Activated B cell treated with CpG ODN at 0.5 μM for 24 hours (primary cell): ENCODE measurements at regions not wholly inside any gene's neighbourhood (a gene's known extent, or its start where the extent isn't known, plus 50 kb on each side); places are given as distances from the start of the nearest gene placed in this dataset.

Experiments
- ATAC-seq: fragments of 200-7000 bp; cut with Tn5 transposase; one replicate; pipeline ENCODE4 v1.10.0; 2021; ENCODE audit warnings: low read depth, mild to moderate bottlenecking, moderate library complexity
- CTCF ChIA-PET: fragments of 350-600 bp; sonication (Branson Sonifier 250); formaldehyde crosslinking; loops from one replicate; lab custom pipeline; 2021; ENCODE audit warnings: antibody characterized with exemption; lab: Charles Lee
- POLR2A ChIA-PET: fragments of 350-600 bp; sonication (Branson Sonifier 250); formaldehyde crosslinking; loops from one replicate; lab custom pipeline; 2021; ENCODE audit warnings: antibody characterized with exemption; lab: Charles Lee
- DNase-seq: peaks from one replicate; pipeline ENCODE4 v3.0.0; 2022
- H3K27ac Mint-ChIP-seq: one replicate; pipeline ENCODE4 v1.8.0; 2020; ENCODE audit warnings: mixed read lengths
- H3K27me3 Mint-ChIP-seq: one replicate; pipeline ENCODE4 v1.8.0; 2021; ENCODE audit warnings: mixed read lengths
- H3K36me3 Mint-ChIP-seq: one replicate; pipeline ENCODE4 v1.8.0; 2021; ENCODE audit warnings: low read depth, mixed read lengths
- H3K4me1 Mint-ChIP-seq: one replicate; pipeline ENCODE4 v1.8.0; 2021; ENCODE audit warnings: mixed read lengths
- H3K4me3 Mint-ChIP-seq: one replicate; pipeline ENCODE4 v1.8.0; 2020; ENCODE audit warnings: mild to moderate bottlenecking, mixed read lengths
- H3K9me3 Mint-ChIP-seq: one replicate; pipeline ENCODE4 v1.8.0; 2020; ENCODE audit warnings: mixed read lengths
- intact Hi-C: fragments of 100-400 bp; cut with micrococcal nuclease; formaldehyde crosslinking; loops from one replicate; pipeline ENCODE4 v1.15.1; 2024
- TF ChIP-seq, protein P1 (sequence below): fragments of 200-600 bp; IDR thresholded peaks from one replicate; pipeline ENCODE4 v1.8.0; 2022; ENCODE audit warnings: antibody characterized with exemption, mild to moderate bottlenecking

DNA sequence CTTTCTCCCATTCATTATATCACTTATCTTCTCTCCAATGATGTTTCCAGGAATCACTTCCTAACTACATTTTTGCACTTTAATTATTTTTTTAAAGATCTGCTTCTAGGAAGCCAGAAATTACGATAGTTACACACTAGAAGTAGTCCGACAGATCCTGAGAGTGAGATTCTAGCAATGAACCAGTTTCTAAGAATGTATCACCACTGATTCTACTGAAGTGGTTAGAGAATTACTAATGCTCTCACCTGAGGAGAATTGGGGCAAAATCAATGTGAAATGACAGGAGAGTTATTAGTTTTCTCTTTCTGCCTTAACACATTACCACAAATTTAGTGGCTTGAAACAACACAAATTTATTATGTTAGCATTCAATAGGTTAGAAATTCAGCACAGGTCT is 241.2 kb downstream of the CASP12 start:
- Mint-ChIP-seq H3K9me3 (no peaks in the 10 kb centered on the region), H3K27ac (no peak overlapping the region), H3K36me3 (no peaks in the 10 kb centered on the region), H3K27me3 (peaks cover 1% of the 10 kb centered on the region), H3K4me3 (no peak overlapping the region), H3K4me1 (no peaks in the 10 kb centered on the region)
- POLR2A ChIA-PET: no interaction called here
- DNase-seq: no peak
- TF ChIP-seq, protein P1, sequence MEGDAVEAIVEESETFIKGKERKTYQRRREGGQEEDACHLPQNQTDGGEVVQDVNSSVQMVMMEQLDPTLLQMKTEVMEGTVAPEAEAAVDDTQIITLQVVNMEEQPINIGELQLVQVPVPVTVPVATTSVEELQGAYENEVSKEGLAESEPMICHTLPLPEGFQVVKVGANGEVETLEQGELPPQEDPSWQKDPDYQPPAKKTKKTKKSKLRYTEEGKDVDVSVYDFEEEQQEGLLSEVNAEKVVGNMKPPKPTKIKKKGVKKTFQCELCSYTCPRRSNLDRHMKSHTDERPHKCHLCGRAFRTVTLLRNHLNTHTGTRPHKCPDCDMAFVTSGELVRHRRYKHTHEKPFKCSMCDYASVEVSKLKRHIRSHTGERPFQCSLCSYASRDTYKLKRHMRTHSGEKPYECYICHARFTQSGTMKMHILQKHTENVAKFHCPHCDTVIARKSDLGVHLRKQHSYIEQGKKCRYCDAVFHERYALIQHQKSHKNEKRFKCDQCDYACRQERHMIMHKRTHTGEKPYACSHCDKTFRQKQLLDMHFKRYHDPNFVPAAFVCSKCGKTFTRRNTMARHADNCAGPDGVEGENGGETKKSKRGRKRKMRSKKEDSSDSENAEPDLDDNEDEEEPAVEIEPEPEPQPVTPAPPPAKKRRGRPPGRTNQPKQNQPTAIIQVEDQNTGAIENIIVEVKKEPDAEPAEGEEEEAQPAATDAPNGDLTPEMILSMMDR: no peak
- no peak for ATAC-seq
- intact Hi-C loops: no loop called here
- CTCF ChIA-PET: no interaction called here

DNA sequence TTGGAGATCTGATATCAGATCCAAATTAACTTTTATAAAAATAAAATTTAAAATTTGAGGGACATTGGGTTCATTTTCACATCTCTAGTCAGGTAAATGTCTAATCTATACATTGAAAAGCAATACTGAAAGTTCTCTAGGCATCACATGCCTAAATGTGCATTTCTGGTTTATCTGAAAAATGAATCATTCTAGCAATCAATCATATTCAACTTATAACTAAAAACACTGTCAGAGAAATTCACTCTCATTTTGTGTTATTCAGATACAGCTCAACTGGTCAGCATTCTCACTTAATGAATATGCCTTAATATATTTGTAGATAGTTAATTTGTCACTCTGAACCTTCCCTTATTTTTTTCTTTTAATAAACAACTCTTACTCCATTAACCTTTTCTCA is 243.2 kb downstream of the CASP12 start:
- DNase-seq: no peak
- intact Hi-C loops: no loop called here
- POLR2A ChIA-PET: no interaction called here

DNA sequence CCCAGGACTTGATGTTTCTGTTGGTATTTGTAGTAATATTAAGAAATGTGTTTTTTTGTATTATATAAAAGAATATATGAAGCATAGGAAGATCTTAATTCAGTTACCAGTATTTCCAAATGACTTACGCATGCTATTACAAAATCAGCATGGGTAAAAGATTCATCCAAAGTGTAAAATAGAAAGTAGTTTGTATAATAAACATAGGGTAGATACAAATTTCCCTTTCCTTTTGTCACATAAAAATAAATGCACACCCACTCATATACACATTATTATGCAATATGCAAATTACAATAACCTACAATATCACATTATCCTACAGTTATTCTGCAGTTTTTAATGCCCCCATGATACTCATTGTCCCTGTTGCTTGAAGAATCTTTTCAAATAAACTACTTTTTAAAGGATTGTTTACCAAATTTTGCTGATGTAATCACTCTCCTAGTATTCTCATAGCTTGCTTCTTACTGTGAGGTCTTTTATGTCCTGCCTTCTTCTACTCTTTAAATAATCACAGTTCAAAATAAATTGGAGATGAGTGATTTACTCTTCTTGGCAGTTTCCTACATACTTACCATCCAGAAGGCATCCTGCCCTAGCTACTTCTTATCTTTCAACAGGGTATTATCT is 244.0 kb downstream of the CASP12 start:
- ATAC-seq (no peak), DNase-seq (no peak)
- TF ChIP-seq, protein P1: no peak
- no peaks in the 10 kb centered on the region for H3K36me3 Mint-ChIP-seq
- CTCF ChIA-PET: no interaction called here
- intact Hi-C loops: no loop called here
- POLR2A ChIA-PET: no interaction called here
- peaks cover 3% of the 10 kb centered on the region for H3K4me1 Mint-ChIP-seq
- no peak overlapping the region for H3K4me3 Mint-ChIP-seq
- H3K27me3 Mint-ChIP-seq: peaks cover 1% of the 10 kb centered on the region
- H3K9me3 Mint-ChIP-seq: peaks cover 2% of the 10 kb centered on the region
- H3K27ac Mint-ChIP-seq: no peak overlapping the region

More for the DNA sequence above, 243.2 kb downstream of the CASP12 start:
- ATAC-seq: no peak
- Mint-ChIP-seq H3K4me1 (peaks cover 3% of the 10 kb centered on the region), H3K27ac (no peak overlapping the region), H3K27me3 (peaks cover 1% of the 10 kb centered on the region), H3K4me3 (no peak overlapping the region), H3K9me3 (no peaks in the 10 kb centered on the region), H3K36me3 (no peaks in the 10 kb centered on the region)
- CTCF ChIA-PET: no interaction called here
- TF ChIP-seq, protein P1: no peak

DNA sequence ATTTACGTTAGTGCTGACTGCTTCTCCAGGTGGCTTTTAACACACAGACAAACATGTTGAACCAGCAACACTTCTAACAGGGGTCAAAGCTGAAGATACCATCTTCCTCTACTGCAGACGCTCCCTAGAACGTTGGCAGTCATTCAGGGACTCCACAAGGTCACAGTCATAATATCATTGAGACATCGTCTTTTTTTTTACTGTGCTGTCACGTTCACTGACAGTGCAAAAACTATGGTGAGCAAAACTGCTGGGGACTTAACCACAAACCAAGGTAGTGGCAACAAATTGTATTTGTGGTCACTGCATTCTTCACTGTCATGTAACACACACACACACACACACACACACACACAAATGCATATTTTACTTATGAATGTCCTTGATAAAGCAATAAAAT is 244.9 kb downstream of the CASP12 start:
- peaks cover 7% of the 10 kb centered on the region for H3K4me1 Mint-ChIP-seq
- ATAC-seq (no peak), DNase-seq (no peak)
- H3K27ac Mint-ChIP-seq: no peak overlapping the region
- CTCF ChIA-PET: no interaction called here
- peaks cover 1% of the 10 kb centered on the region for H3K27me3 Mint-ChIP-seq
- TF ChIP-seq, protein P1: no peak
- no peaks in the 10 kb centered on the region for H3K36me3 Mint-ChIP-seq
- intact Hi-C loops: no loop called here
- POLR2A ChIA-PET: no interaction called here
- peaks cover 2% of the 10 kb centered on the region for H3K9me3 Mint-ChIP-seq
- H3K4me3 Mint-ChIP-seq: no peak overlapping the region

DNA sequence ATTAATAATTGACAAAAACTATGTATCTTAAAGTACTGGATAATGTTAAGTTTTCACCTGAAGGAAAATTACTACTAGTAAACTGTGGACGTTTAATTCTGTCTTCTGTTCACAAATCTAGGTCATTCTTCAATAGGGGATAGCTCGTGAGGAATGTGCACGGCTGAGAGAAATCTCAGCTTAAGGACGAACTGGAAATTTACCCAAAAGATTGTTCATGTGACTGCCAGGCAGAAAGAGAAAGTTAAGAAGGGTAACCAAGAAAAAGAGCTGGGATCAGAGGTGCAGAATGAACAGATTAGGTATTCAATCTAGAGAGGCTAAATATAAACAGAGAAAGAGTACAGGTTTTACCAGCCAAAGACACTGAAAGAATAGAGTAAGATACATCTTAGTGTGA is 245.3 kb downstream of the CASP12 start:
- H3K9me3 Mint-ChIP-seq: peaks cover 2% of the 10 kb centered on the region
- H3K4me1 Mint-ChIP-seq: peaks cover 7% of the 10 kb centered on the region
- intact Hi-C loops: no loop called here
- POLR2A ChIA-PET: no interaction called here
- no peak overlapping the region for H3K27ac Mint-ChIP-seq
- no peak for ATAC-seq
- TF ChIP-seq, protein P1: no peak
- CTCF ChIA-PET: no interaction called here
- peaks cover 1% of the 10 kb centered on the region for H3K27me3 Mint-ChIP-seq
- DNase-seq: no peak
- no peaks in the 10 kb centered on the region for H3K36me3 Mint-ChIP-seq
- H3K4me3 Mint-ChIP-seq: no peak overlapping the region
